HG03095 (cell line): ENCODE measurements at regions not wholly inside any gene's neighbourhood (a gene's known extent, or its start where the extent isn't known, plus 50 kb on each side); places are given as distances from the start of the nearest gene placed in this dataset.
"Not testable (repeated sequence)": the region's sequence is repeated elsewhere in the genome, so short reads cannot be mapped to it uniquely, and the experiment has no call there.

ENCODE experiments used
- ATAC-seq: cut with Tn5 transposase; IDR thresholded peaks from one replicate; pipeline ENCODE4 v1.9.1; 2021; ENCODE audit warnings: moderate library complexity; ENCODE audit not compliant: unreplicated experiment

GRCh38 chr17:26881195-26881594 is 412.7 kb upstream of the WSB1 start:
- ATAC-seq, result not testable (repeated sequence)

DNA sequence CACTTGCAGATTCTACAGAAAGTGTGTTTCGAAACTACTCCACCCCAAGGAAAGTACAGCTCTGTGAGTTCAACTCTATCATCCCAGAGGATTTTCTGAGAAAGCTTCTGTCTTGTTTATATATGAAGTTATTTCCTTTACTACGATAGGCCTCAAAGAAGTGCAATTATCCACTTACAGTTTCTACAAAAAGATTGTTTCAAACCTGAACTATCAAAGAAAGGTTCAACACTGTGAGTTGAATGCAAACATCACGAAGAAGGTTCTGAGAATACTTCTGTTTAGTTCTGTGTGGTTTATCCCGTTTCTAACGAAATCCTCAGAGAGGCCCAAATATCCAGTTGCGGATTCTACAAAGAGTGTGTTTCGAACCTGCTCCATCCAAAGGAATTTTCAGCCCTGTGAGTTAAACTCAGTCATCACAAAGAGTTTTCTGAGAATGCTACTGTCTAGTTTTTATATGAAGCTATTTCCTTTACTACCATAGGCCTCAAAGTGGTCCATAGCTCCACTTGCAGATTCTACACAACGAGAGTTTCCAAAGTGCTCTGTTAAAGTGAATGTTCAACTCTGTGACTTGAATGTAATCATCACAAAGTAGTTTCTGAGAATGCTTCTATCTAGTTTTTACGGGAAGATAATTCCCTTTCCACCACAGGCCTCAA is 411.7 kb upstream of the WSB1 start:
- ATAC-seq, result peak; percentile 67

GRCh38 chr17:26883878-26884740 is 409.8 kb upstream of the WSB1 start:
- ATAC-seq, result not testable (repeated sequence)

- not testable (repeated sequence) for ATAC-seq
Observed at GRCh38 chr17:26884741-26885059, 409.2 kb upstream of the WSB1 start.

GRCh38 chr17:26885244-26885970 is 408.5 kb upstream of the WSB1 start:
- ATAC-seq, result not testable (repeated sequence)
